LNCaP clone FGC (cell line): ENCODE measurements at regions not wholly inside any gene's neighbourhood (a gene's known extent, or its start where the extent isn't known, plus 50 kb on each side); places are given as distances from the start of the nearest gene placed in this dataset.
A peak's percentile ranks its signal among the peaks of the same experiment; 100 is the strongest.
"Not testable (repeated sequence)": the region's sequence is repeated elsewhere in the genome, so short reads cannot be mapped to it uniquely, and the experiment has no call there.

Source experiments
- DNase-seq: peaks from one replicate; pipeline ENCODE4 v3.0.0-alpha.2; 2011; ENCODE audit warnings: low read depth
- H3K4me3 ChIP-seq: 2 replicates; pipeline ENCODE4 v1.5.1; 2011; ENCODE audit warnings: mild to moderate bottlenecking, low read depth, low read length, control low read depth

GRCh38 chr1:149395802-149396201, 79.0 kb upstream of the NBPF19 start:
- not testable (repeated sequence) for H3K4me3 ChIP-seq, DNase-seq

GRCh38 chr1:149398527-149398926, 76.3 kb upstream of the NBPF19 start:
- H3K4me3 ChIP-seq: 0 out of 2 replicates have a peak overlapping the region, but pooled peaks have one; percentile 23
- DNase-seq: not testable (repeated sequence)

GRCh38 chr1:149408404-149408803, 66.4 kb upstream of the NBPF19 start:
- not testable (repeated sequence) for DNase-seq, H3K4me3 ChIP-seq

- not testable (repeated sequence) for H3K4me3 ChIP-seq, DNase-seq
Measured at GRCh38 chr1:149415373-149415772, 59.5 kb upstream of the NBPF19 start.

DNA sequence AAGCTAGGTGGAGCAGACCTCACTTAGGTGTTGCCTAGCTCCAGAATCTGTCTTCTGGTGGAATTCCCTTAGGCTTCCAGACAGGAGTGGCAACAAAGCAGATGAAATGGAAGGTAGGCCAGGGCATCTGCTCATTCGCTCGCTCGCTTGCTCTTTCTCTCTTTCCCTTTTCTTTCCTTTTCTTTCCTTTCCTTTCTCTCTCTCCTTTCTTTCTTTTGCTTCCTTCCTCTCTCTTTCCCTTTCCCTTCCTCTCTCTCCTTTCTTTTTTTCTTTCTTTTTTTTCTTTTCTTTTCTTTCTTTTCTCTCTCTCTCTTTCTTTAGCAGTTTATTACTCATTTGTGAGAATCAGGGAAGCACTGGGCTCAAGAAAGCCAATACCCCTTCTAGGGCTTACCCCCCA, 56.1 kb upstream of the NBPF19 start:
- not testable (repeated sequence) for DNase-seq, H3K4me3 ChIP-seq

DNA sequence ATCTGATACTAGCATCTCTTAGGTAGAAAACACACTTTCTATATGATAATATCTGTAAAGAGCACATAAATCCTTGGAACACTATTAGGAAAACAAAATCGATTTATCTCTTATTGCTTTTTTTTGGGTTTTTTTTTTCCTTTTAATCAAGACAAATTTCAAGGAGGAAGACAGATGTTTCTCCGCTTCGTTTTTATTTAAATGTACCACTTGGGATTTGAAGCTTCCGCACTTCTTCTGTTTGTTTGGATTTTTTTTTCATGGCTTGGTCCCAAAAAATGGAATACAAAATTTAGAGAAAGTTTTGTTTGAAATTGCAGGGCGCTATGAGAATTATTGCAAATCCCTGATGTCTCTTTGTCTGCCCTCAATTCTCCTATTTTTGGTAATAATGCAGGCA, 51.7 kb upstream of the NBPF19 start:
- DNase-seq, H3K4me3 ChIP-seq: not testable (repeated sequence)
